Ishikawa (cell line): ENCODE measurements at regions not wholly inside any gene's neighbourhood (a gene's known extent, or its start where the extent isn't known, plus 50 kb on each side); places are given as distances from the start of the nearest gene placed in this dataset.

Experiments used
- CEBPB ChIP-seq: IDR thresholded peaks from 2 replicates; pipeline ENCODE4 v1.6.1; 2012
- CREB1 ChIP-seq: IDR thresholded peaks from 2 replicates; pipeline ENCODE4 v1.6.1; 2012; ENCODE audit warnings: low read depth
- EGR1 ChIP-seq: IDR thresholded peaks from 2 replicates; pipeline ENCODE4 v1.6.1; 2012
- EP300 ChIP-seq: IDR thresholded peaks from 2 replicates; pipeline ENCODE4 v1.6.1; 2012; ENCODE audit warnings: borderline replicate concordance
- FOXM1 ChIP-seq: IDR thresholded peaks from 2 replicates; pipeline ENCODE4 v1.6.1; 2012; ENCODE audit warnings: low read depth, borderline replicate concordance
- MAX ChIP-seq: IDR thresholded peaks from 2 replicates; pipeline ENCODE4 v1.6.1; 2012
- NFIC ChIP-seq: IDR thresholded peaks from 2 replicates; pipeline ENCODE4 v1.6.1; 2012
- RAD21 ChIP-seq: IDR thresholded peaks from 2 replicates; pipeline ENCODE4 v1.6.1; 2012; ENCODE audit warnings: low read depth
- REST ChIP-seq: IDR thresholded peaks from 2 replicates; pipeline ENCODE4 v1.6.1; 2012; ENCODE audit warnings: low read depth, mild to moderate bottlenecking
- YY1 ChIP-seq: IDR thresholded peaks from 2 replicates; pipeline ENCODE4 v1.6.1; 2012; ENCODE audit warnings: low read depth
- ZBTB7A ChIP-seq: IDR thresholded peaks from 2 replicates; pipeline ENCODE4 v1.6.1; 2012; ENCODE audit warnings: low read depth

- no peak for TF ChIP-seq EGR1
- TF ChIP-seq ZBTB7A, result no peak
- no peak for TF ChIP-seq CREB1
- TF ChIP-seq MAX, result no peak
- no peak for TF ChIP-seq YY1
- TF ChIP-seq EP300, result no peak
- no peak for TF ChIP-seq REST
- TF ChIP-seq RAD21, result no peak
- TF ChIP-seq NFIC, result no peak
- TF ChIP-seq CEBPB, result no peak
- no peak for TF ChIP-seq FOXM1
Observed at GRCh38 chr9:107738789-107739188, 249.2 kb upstream of the KLF4 start.
